Esophagus muscularis mucosa (tissue), 4 donors: ENCODE measurements at regions not wholly inside any gene's neighbourhood (a gene's known extent, or its start where the extent isn't known, plus 50 kb on each side); places are given as distances from the start of the nearest gene placed in this dataset.

ENCODE experiments used
- CTCF ChIP-seq, 3 experiments: fragments of 200-600 bp in 2 of 3; fragments of 450-650 bp in 1 of 3; sonication (generic) in 2 of 3; IDR thresholded peaks; one replicate each; pipeline ENCODE4 v1.5.1; 2017 to 2019; ENCODE audit warnings: antibody characterized with exemption in 3 of 3, mild to moderate bottlenecking in 2 of 3, moderate library complexity in 1 of 3
- EP300 ChIP-seq: sonication (generic); formaldehyde crosslinking; IDR thresholded peaks from one replicate; pipeline ENCODE4 v1.6.1; 2017; ENCODE audit warnings: antibody characterized with exemption
- POLR2A ChIP-seq: fragments of 450-650 bp; IDR thresholded peaks from one replicate; pipeline ENCODE4 v1.6.1; 2017; ENCODE audit warnings: antibody characterized with exemption, moderate library complexity, mild to moderate bottlenecking, low read depth

- TF ChIP-seq POLR2A = no peak
- TF ChIP-seq CTCF (IDR thresholded peaks at IDR 0.05) = no peak
- no peak for TF ChIP-seq EP300
Measured at GRCh38 chr21:28636752-28637691, 355.7 kb downstream of the LTN1 start.
